Lung (tissue), 11 donors: ENCODE measurements at regions not wholly inside any gene's neighbourhood (a gene's known extent, or its start where the extent isn't known, plus 50 kb on each side); places are given as distances from the start of the nearest gene placed in this dataset.

ENCODE experiments used
- ATAC-seq: fragments of 200-7000 bp; cut with Tn5 transposase; one replicate; pipeline ENCODE4 v1.9.1; 2020; ENCODE audit warnings: moderate number of reproducible peaks; ENCODE audit not compliant: insufficient read depth, low FRiP score
- DNase-seq, 3 donors: peaks; one replicate each; pipeline ENCODE4 v3.0.0-alpha.2; 2013 to 2017
- H3K27ac ChIP-seq, 2 donors: one replicate each; pipeline ENCODE4 v1.5.1; 2013; ENCODE audit warnings: mild to moderate bottlenecking in 2 of 2, moderate library complexity in 2 of 2, control low read depth in 1 of 2, inconsistent platforms in 1 of 2, low read depth in 1 of 2, low read length in 1 of 2
- H3K27me3 ChIP-seq, 3 donors: one replicate each; pipeline ENCODE4 v1.5.1; 2013; ENCODE audit warnings: low read length in 2 of 3; ENCODE audit not compliant: control insufficient read depth in 3 of 3, insufficient read depth in 3 of 3
- H3K36me3 ChIP-seq, 4 donors: one replicate each; pipeline ENCODE4 v1.5.1; 2013; ENCODE audit warnings: low read length in 4 of 4, mild to moderate bottlenecking in 1 of 4, moderate library complexity in 1 of 4; ENCODE audit not compliant: control insufficient read depth in 4 of 4, insufficient read depth in 4 of 4
- H3K4me1 ChIP-seq, 5 donors: one replicate each; pipeline ENCODE4 v1.5.1; 2013; ENCODE audit warnings: low read length in 5 of 5, mild to moderate bottlenecking in 2 of 5, moderate library complexity in 1 of 5; ENCODE audit not compliant: control insufficient read depth in 5 of 5, insufficient read depth in 5 of 5
- H3K4me3 ChIP-seq: one replicate; pipeline ENCODE4 v1.5.1; 2013; ENCODE audit warnings: mild to moderate bottlenecking, control low read depth, moderate library complexity
- H3K9ac ChIP-seq, 2 donors: one replicate each; pipeline ENCODE4 v1.5.1; 2013; ENCODE audit warnings: low read length in 2 of 2, control low read depth in 1 of 2; ENCODE audit not compliant: insufficient read depth in 1 of 2
- H3K9me3 ChIP-seq, 4 donors: one replicate each; pipeline ENCODE4 v1.5.1; 2013; ENCODE audit warnings: low read length in 3 of 4, mild to moderate bottlenecking in 1 of 4, moderate library complexity in 1 of 4; ENCODE audit not compliant: control insufficient read depth in 4 of 4, insufficient read depth in 3 of 4
- CTCF ChIP-seq: IDR thresholded peaks from 2 replicates; pipeline ENCODE4 v1.5.1; 2012; ENCODE audit warnings: mild to moderate bottlenecking; ENCODE audit errors: control extremely low read depth, extremely low read depth
- WGBS, 2 donors: extraction: QIAGEN DNeasy Blood & Tissue Kit; methylation state at CpG; one replicate each; pipeline ENCODE4 v1.1.7; 2013; 5-methylcytosine and 5-hydroxymethylcytosine counted together
- donor health status: control.
- donor health status: control.
- donor health status: Bipolar disorder and iron deficiency.
- donor health status: healthy.
- donor health status: DM: yes; HTN: yes; CAD: no.

- H3K9ac ChIP-seq = no peak overlapping the region
- peaks cover 0 to 19% (median 6%) of the 10 kb centered on the region in 5 donors for H3K4me1 ChIP-seq
- H3K27me3 ChIP-seq = peaks cover 0 to 14% (median 4%) of the 10 kb centered on the region in 3 donors
- ATAC-seq = no peak
- H3K9me3 ChIP-seq = no peaks in the 10 kb centered on the region
- DNase-seq = no peak
- no peaks in the 10 kb centered on the region for H3K36me3 ChIP-seq
- H3K27ac ChIP-seq = no peak overlapping the region
- H3K4me3 ChIP-seq = no peak overlapping the region
- WGBS, 2 donors = 70 to 75% methylated on average over 12 of the region's 12 CpGs
- TF ChIP-seq CTCF = no peak
Observed at GRCh38 chr2:120682654-120683053, 53.0 kb upstream of the GLI2 start.

GRCh38 chr2:120683081-120683480, 52.6 kb upstream of the GLI2 start:
- no peak overlapping the region for H3K9ac ChIP-seq
- H3K27ac ChIP-seq = no peak overlapping the region
- peaks cover 0 to 15% (median 1%) of the 10 kb centered on the region in 5 donors for H3K4me1 ChIP-seq
- H3K4me3 ChIP-seq = no peak overlapping the region
- TF ChIP-seq CTCF = no peak
- no peaks in the 10 kb centered on the region for H3K9me3 ChIP-seq
- H3K27me3 ChIP-seq = peaks cover 0 to 10% (median 4%) of the 10 kb centered on the region in 3 donors
- ATAC-seq = no peak
- no peak for DNase-seq
- no peaks in the 10 kb centered on the region for H3K36me3 ChIP-seq
- WGBS, 2 donors = 77 to 93% methylated on average over 6 of the region's 6 CpGs

GRCh38 chr2:120683701-120684100, 52.0 kb upstream of the GLI2 start:
- H3K4me3 ChIP-seq = no peak overlapping the region
- ATAC-seq (no peak), DNase-seq (no peak)
- H3K36me3 ChIP-seq = no peaks in the 10 kb centered on the region
- H3K9ac ChIP-seq = no peak overlapping the region
- no peaks in the 10 kb centered on the region for H3K9me3 ChIP-seq
- WGBS, 2 donors = 79% methylated on average over 4 of the region's 4 CpGs
- H3K27ac ChIP-seq = no peak overlapping the region
- no peak for TF ChIP-seq CTCF
- peaks cover 0 to 12% (median 0%) of the 10 kb centered on the region in 5 donors for H3K4me1 ChIP-seq
- H3K27me3 ChIP-seq = peaks cover 0 to 10% (median 4%) of the 10 kb centered on the region in 3 donors
